ENCODE measurements at regions not wholly inside any gene's neighbourhood (a gene's known extent, or its start where the extent isn't known, plus 50 kb on each side); places are given as distances from the start of the nearest gene placed in this dataset.
"Not testable (repeated sequence)": the region's sequence is repeated elsewhere in the genome, so short reads cannot be mapped to it uniquely, and the experiment has no call there.

- not testable (repeated sequence) for DNase-seq (ENCODE audit: low spot score)
These were observed 155.8 kb upstream of the ARHGAP42 start for GRCh38 chr11:100531290-100531689.

GRCh38 chr11:100536979-100537378, 150.1 kb upstream of the ARHGAP42 start:
- no peak for DNase-seq (ENCODE audit: low spot score)

- DNase-seq (ENCODE audit: low spot score), result no peak
These were observed 143.7 kb upstream of the ARHGAP42 start for GRCh38 chr11:100543386-100543785.

DNA sequence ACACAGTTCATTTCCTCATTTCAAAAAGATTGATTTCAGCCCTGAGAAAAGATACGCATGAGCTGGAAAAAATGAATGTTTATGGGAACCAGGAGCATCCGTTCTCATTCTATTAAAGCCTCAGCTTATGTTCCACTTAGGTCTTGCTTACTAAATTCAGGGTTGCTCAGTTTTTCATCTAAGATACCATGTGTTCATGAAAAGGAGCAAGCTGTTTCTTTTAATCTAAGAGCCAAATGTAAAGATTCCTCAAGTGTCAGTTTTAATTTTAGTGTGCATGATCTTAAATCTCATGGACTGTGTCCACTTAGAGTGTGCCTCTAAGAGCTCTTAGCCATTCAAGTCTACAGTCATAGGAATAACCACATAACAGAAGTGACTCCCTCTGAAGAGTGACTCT, 141.5 kb upstream of the ARHGAP42 start:
- DNase-seq (ENCODE audit: low spot score), result no peak

GRCh38 chr11:100545970-100546369, 141.1 kb upstream of the ARHGAP42 start:
- DNase-seq (ENCODE audit: low spot score), result no peak

GRCh38 chr11:100546714-100547113, 140.4 kb upstream of the ARHGAP42 start:
- no peak for DNase-seq (ENCODE audit: low spot score)

- DNase-seq (ENCODE audit: low spot score), result no peak
These were observed 136.8 kb upstream of the ARHGAP42 start for GRCh38 chr11:100550298-100550697.

DNA sequence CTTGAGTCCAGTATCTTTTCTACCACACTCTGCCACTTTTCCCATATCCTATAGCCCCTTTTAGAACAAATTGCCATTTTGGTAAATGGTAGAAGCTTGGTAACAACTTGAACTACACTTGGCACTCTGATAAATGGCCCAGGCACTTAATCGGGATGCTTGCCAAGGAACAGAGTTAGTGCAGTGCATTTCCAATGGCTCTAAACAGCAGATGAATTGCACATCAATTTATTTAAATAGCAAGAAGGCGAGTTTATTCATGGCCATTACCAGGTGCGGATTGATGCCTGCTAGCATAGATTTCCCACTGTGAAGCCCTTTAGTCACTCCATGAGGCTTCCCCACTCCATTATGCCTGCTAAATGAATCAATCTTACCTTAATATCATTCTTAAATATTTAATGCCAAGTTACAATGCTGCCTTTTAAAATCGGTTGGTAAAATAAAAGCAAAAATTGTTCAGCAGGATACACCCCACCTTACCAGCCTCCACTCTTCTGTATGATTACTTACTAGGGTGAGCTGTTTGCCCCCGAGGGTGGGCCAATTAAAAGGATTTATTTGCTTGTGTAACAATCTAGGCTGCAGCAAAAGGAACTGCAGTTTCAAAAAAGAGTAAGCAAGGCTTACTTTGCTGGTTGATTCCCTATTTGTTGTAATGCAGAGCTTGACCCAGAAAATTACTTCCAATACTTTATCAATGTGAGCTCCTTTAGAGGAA, 136.0 kb upstream of the ARHGAP42 start:
- no peak for DNase-seq (ENCODE audit: low spot score)

DNA sequence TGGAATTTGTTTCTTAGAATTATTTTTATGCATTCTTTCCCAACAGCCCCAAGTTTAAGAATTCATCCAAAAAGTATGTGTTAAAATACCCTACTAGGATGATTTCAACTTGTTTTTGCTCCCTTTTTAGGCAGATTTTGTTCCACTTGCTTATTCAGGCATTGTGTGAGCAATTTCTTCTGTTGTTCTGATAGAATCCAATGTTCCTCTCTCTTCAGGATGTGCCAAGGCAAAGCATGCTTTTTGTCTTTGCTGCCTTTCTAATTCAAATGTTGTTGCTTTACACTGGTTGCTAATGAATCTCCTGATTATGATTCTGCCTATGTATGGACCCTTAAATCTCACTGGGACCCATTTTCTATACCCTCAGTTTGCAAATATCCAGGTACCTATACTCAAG, 131.2 kb upstream of the ARHGAP42 start:
- DNase-seq (ENCODE audit: low spot score), result no peak

GRCh38 chr11:100556781-100557180, 130.3 kb upstream of the ARHGAP42 start:
- no peak for DNase-seq (ENCODE audit: low spot score)

DNA sequence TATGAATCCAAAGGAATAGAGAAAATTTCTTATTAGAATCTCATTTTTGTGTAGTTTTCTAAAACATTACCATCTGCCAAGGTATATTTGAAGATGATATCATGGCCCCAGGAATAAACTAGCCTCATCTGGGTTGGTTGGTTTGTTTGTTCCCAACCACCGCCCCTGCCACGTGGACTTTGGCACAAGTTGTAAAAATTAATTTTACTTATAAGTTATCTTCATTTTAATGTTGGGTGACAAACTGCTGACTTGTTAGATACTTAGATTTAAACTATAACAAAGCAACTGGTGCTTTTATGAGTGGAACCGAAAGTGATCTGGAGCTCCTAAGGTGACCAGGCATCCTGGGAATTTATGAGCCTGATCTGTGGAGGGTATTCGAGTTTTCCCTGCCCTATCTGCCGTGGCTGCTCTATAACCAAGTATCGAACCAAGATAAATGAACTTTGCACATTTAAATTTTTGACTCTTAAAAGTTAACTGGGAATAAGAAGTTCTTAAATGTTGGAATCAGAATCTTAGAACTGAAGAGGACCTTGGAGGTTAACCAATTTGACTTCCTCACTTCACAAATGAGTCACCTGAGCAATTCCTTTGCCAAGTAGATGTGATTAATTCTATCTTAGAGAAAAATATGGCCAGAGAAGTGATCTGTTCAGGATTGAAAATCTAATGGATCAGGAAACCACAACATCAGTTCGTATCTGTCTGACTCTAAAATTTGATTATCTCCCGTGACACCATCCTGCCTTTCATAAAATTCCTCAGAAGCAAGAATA, 129.1 kb upstream of the ARHGAP42 start:
- DNase-seq (ENCODE audit: low spot score), result no peak

DNA sequence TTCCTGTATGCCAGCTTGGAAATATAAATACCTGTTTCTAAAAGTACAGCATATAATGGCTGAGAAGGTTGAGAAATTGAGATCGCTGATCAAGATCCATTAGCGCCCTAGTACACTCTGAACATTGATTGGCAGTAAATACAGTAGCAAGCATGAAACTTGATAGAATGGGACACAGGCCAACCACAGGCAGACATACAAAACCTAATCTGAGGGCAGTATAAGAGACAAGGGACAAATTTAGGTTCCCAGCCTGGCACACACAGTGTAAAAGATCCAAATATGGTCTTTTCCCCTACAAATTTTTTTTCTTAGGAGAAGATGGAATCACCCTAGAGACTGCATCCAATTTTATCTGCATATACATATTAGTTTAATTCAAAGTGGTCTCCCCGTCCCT, 126.5 kb upstream of the ARHGAP42 start:
- no peak for DNase-seq (ENCODE audit: low spot score)

- DNase-seq (ENCODE audit: low spot score), result no peak
These were observed 125.8 kb upstream of the ARHGAP42 start for GRCh38 chr11:100561323-100561722.

DNA sequence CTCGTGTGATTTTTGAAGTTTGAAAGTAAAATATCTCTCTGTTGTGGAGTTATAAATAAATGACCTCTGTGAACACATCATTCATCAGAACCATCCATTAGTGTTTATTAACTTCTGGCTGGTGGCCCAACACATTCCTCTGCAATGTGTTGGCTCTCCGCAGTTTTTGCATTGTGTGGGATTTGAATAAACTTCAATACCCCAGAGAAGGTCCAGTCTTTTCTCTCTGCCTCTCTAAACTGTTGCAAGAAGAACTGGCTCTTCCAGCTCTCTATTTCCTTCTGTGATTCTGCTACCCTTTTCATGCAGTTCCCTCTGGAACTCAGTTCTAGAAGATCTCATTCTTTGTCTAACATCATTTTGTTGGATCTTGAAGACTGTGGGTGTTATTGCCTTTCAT, 125.0 kb upstream of the ARHGAP42 start:
- DNase-seq (ENCODE audit: low spot score), result no peak

GRCh38 chr11:100563541-100564280, 123.4 kb upstream of the ARHGAP42 start:
- no peak for DNase-seq (ENCODE audit: low spot score)

DNA sequence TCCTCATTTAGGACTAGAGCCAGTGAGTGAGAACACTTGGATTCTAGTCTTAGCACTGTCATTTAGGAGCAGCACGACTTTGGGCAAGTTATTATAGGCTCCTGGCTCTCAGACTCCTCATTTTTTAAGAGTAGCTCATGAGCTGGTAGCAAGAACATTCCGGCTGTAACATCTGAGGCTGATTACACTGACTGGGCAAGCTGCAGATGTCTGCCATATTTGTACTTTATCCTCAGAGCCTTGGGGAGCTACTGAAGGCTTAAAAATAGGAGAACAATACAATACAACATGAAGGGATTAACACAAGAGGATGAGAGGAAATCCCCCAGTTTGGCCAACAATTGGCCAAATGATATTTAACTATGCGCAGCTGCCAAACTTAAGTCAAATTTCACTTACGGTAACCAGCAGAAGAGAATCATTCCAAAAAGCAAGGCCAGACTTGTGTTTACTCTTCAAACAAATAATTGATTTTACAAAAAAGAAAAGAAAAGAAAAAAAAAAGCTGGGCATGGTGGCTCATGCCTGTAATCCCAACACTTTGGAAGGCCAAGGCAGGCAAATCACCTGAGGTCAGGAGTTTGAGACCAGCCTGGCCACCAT, 113.1 kb upstream of the ARHGAP42 start:
- DNase-seq (ENCODE audit: low spot score), result no peak

DNA sequence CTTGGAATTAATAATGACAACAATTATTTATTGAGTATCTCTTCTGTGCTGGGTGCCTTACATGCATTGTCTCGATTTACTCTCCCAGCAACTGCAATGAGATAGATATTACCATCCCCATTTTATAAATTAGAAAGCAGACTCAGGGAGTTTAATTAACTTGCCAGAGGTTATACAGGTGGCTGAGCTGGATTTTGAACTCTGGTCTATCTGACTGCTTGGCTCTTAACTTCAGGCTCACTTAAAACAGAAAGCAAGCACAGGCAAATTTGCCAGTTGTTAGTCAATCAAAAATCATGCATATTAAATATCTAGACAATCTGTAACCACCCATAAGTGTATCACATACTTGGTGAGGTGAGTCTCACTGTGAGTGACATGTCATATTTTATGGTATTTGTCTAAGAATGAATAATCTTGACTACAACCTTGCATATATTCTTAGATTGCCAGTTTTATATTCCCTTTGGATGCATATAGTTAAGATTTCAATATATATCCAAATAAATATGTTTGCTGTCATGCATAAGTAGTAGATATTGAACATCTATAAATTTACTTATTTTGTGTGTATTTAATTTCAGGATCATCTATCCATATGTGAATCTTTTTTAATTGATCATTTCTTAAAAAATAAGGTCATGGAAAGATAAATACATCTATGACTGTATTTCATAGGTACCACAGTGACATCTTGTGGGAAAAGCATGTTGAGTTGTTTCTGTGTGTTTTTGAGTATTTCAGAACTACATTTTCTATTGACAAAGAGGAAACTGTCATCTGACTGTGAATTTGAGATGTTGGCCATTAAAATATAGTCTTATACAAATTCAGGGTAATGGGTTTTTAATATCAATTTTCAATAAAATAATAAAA, 112.0 kb upstream of the ARHGAP42 start:
- DNase-seq (ENCODE audit: low spot score), result no peak

DNA sequence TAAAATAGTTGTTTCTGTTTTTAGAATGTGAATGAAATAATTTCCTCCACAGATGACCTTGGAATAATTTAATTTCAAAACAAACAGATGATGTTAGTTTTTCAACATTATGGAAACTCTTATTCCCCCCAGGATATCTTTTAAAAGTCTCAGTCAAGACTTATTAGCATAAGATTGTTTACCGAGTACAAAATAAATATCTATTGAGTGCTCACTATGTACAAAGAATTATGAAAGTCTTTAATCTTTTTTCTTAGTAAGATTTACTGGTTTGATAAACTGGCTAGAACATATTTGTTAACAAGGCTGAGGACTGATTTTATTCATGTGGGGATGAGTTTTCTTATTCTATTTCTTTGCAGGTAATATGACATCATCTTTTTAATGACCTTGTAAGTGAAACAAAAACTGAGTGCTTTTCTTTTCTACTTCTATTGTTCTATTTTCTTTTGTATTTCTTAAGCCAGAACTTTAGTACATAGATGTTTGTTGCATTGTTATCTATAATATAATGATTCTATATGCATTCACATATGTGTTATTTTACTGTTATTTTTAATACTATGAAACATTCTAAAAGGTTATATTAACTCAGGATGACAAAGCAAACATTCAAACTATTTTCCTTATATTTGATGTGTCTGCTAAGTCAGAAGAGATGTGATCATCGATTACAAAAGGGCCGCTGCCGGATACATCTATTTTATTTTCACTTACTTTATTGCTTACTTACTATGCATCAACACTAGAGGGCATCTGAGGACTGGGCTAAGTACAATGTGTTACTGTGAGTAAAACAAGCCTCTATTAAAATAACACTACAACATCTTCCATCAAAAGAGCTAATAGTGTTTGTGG, 111.0 kb upstream of the ARHGAP42 start:
- peak; percentile 1 for DNase-seq (ENCODE audit: low spot score)

GRCh38 chr11:100576718-100577021, 110.4 kb upstream of the ARHGAP42 start:
- DNase-seq (ENCODE audit: low spot score), result no peak

- DNase-seq (ENCODE audit: low spot score), result no peak
These were observed 108.2 kb upstream of the ARHGAP42 start for GRCh38 chr11:100578831-100579311.

DNA sequence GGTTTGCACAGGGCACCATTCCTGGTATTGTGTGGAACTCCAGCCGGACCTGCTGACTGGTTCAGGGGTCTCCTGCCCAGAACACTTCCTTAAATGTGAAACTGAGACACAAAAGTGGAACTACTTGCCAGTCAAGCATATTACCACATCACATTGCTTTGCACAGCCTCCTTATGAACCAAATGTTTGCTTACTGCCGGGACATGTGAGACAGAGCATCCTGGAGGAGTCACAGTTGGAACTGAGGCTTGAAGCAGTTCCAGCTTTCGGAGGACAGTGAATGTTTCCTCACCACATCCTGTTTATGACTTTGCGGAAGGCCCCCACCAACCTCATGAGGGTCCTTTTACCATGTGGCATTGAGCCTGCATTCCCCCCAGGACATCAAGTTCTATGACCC, 105.8 kb upstream of the ARHGAP42 start:
- DNase-seq (ENCODE audit: low spot score), result no peak
